ENCODE measurements at regions not wholly inside any gene's neighbourhood (a gene's known extent, or its start where the extent isn't known, plus 50 kb on each side); places are given as distances from the start of the nearest gene placed in this dataset.

DNA sequence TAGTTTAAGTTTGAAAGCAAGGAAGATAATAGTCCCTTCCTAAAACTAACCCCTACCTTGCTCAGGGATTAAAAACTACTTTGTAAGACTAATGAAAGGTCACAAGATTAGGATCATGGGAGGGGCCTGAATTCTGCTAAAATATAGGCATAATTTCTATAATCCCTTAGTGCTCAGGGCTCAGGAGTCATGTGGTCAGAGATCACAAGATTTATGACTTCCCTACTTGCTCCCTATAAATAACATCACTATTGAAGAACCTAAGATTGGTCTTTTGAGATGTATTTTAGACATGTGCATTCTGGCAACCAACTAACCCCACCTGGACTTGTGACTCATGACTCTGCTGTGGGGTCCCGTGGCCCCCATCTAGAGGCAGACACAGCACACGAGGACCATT lies 81.1 kb downstream of the STMND1 start:
- peaks cover 8% of the 10 kb centered on the region for H3K27me3 Mint-ChIP-seq
- no peak overlapping the region for H3K27ac Mint-ChIP-seq
- CTCF ChIA-PET: no interaction called here

GRCh38 chr6:17186925-17187324 lies 85.1 kb downstream of the STMND1 start:
- ATAC-seq (no peak), DNase-seq (no peak)
- no peak for TF ChIP-seq CTCF (IDR thresholded peaks at IDR 0.05)
- intact Hi-C loops (cut with micrococcal nuclease): no loop called here
- ChIA-PET POLR2A (no interaction called here), CTCF (no interaction called here)
- no peak overlapping the region for H3K4me3 Mint-ChIP-seq
- peaks cover 17% of the 10 kb centered on the region for H3K27me3 Mint-ChIP-seq
- no peaks in the 10 kb centered on the region for H3K4me1 Mint-ChIP-seq (ENCODE audit: low read depth)
- no peaks in the 10 kb centered on the region for H3K9me3 Mint-ChIP-seq
- no peaks in the 10 kb centered on the region for H3K36me3 Mint-ChIP-seq (ENCODE audit: low read depth)
- no peak overlapping the region for H3K27ac Mint-ChIP-seq

More for the DNA sequence above, 81.1 kb downstream of the STMND1 start:
- no peak for DNase-seq
- ATAC-seq: no peak
- H3K9me3 Mint-ChIP-seq: no peaks in the 10 kb centered on the region
- intact Hi-C loops (cut with micrococcal nuclease): no loop called here
- POLR2A ChIA-PET: no interaction called here
- TF ChIP-seq CTCF (IDR thresholded peaks at IDR 0.05): no peak
- no peaks in the 10 kb centered on the region for H3K4me1 Mint-ChIP-seq (ENCODE audit: low read depth)
- H3K36me3 Mint-ChIP-seq (ENCODE audit: low read depth): no peaks in the 10 kb centered on the region
- no peak overlapping the region for H3K4me3 Mint-ChIP-seq

DNA sequence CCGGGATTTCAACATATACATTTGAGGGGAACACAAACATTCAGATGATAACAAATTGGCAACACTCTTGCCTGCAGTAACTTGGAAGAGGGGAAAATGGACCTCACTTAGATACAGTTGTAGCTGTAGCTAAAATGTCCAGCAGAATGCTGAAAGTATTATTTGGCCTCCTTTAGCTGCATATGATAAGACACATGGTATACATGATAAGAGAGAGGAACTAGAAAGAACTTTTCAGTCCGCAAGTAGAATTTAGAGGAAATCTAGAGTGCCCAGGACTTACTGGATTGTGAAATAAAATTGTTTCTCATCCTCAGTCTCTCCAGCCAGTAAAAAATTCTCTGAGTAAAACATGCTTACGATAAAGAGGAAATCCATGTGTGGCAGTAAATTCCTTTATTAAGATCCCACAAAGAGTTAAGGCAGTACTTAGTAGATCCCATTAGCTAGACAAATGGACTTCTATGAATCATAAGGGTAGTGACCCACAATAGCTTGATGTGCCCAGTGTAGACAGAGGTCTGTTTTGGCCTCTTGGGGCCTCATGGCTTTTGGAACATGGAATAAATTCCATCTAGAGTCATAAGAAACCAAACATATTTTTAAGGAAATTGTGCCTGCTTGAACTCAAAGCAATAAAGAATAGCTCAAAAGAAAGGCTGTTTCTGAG lies 87.9 kb upstream of the RBM24 start:
- no peaks in the 10 kb centered on the region for H3K9me3 Mint-ChIP-seq
- no peaks in the 10 kb centered on the region for H3K36me3 Mint-ChIP-seq (ENCODE audit: low read depth)
- ChIA-PET CTCF (interaction anchor here (0.8 to 1.2 kb wide), 2 partner anchors 20 to 37 kb away, joined by 3 read pairs; no protein-coding TSS in a partner anchor), POLR2A (no interaction called here)
- H3K27ac Mint-ChIP-seq: no peak overlapping the region
- H3K4me1 Mint-ChIP-seq (ENCODE audit: low read depth): no peaks in the 10 kb centered on the region
- no peak for TF ChIP-seq CTCF (IDR thresholded peaks at IDR 0.05)
- intact Hi-C loops (cut with micrococcal nuclease): no loop called here
- no peak overlapping the region for H3K4me3 Mint-ChIP-seq
- peaks cover 10% of the 10 kb centered on the region for H3K27me3 Mint-ChIP-seq
- ATAC-seq (no peak), DNase-seq (no peak)

DNA sequence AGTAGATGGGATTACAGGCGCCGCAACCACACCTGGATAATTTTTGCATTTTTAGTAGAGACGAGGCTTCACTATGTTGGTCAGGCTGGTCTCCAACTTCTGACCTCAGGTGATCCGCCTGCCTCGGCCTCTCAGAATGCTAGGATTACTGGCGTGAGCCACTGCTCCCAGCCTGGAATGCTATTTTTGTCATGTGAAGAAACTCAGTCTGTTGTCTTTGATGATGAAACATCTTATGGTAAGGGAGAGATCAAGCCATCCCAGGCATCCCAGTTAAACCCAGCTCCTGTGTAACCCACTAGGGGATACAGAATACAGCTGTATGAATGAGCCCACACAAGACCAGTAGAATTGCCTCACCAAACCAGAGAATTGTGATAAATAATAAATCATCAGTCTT lies 83.6 kb upstream of the RBM24 start:
- POLR2A ChIA-PET: no interaction called here
- H3K36me3 Mint-ChIP-seq (ENCODE audit: low read depth): no peaks in the 10 kb centered on the region
- no peak for DNase-seq
- H3K4me3 Mint-ChIP-seq: no peak overlapping the region
- intact Hi-C loops (cut with micrococcal nuclease): no loop called here
- no peak for TF ChIP-seq CTCF (IDR thresholded peaks at IDR 0.05)
- no peaks in the 10 kb centered on the region for H3K4me1 Mint-ChIP-seq (ENCODE audit: low read depth)
- ATAC-seq: no peak
- H3K9me3 Mint-ChIP-seq: no peaks in the 10 kb centered on the region
- peaks cover 3% of the 10 kb centered on the region for H3K27me3 Mint-ChIP-seq
- CTCF ChIA-PET: no interaction called here
- no peak overlapping the region for H3K27ac Mint-ChIP-seq

- intact Hi-C loops (cut with micrococcal nuclease): no loop called here
- POLR2A ChIA-PET: no interaction called here
- ATAC-seq (no peak), DNase-seq (no peak)
- H3K27ac Mint-ChIP-seq: no peak overlapping the region
- no peak overlapping the region for H3K4me3 Mint-ChIP-seq
- no peaks in the 10 kb centered on the region for H3K36me3 Mint-ChIP-seq (ENCODE audit: low read depth)
- CTCF ChIA-PET: interaction anchor here (1.0 kb wide), 1 partner anchor 10 kb away, joined by 3 read pairs; no protein-coding TSS in a partner anchor
- no peaks in the 10 kb centered on the region for H3K9me3 Mint-ChIP-seq
- no peak for TF ChIP-seq CTCF (IDR thresholded peaks at IDR 0.05)
- H3K27me3 Mint-ChIP-seq: peaks cover 7% of the 10 kb centered on the region
- H3K4me1 Mint-ChIP-seq (ENCODE audit: low read depth): no peaks in the 10 kb centered on the region
These were observed 80.8 kb upstream of the RBM24 start for GRCh38 chr6:17200395-17200794.
